Activated CD4-positive, alpha-beta T cell treated with anti-CD3 and anti-CD28 coated beads, Interleukin-2, Interleukin-6, amounts not matched to agents 100 ng/mL and 50 ng/mL, durations not matched to agents 16 hours and 8 hours (primary cell): ENCODE measurements at regions not wholly inside any gene's neighbourhood (a gene's known extent, or its start where the extent isn't known, plus 50 kb on each side); places are given as distances from the start of the nearest gene placed in this dataset.

Source experiments
- DNase-seq: peaks from one replicate; pipeline ENCODE4 v3.0.0-alpha.2; 2020

DNA sequence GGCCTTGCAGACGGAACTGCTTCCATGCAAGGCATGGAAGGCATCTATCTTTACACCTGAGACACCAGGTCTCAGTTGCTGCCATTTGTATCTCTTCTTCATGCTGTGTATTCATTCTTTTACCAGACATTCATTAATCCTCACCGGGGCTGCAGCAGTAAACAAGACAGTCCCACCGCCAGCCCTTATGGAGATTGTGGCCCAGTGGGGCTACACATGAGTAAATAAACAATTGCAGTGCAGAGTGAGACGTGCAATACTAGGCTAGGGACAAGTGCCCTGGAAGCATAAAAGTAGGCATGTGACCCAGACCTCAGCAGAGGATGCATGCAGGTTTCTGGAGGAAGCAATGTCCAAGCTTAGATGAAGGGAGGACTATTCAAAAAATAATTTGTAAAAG is 497.6 kb upstream of the KLHL29 start:
- no peak for DNase-seq

DNA sequence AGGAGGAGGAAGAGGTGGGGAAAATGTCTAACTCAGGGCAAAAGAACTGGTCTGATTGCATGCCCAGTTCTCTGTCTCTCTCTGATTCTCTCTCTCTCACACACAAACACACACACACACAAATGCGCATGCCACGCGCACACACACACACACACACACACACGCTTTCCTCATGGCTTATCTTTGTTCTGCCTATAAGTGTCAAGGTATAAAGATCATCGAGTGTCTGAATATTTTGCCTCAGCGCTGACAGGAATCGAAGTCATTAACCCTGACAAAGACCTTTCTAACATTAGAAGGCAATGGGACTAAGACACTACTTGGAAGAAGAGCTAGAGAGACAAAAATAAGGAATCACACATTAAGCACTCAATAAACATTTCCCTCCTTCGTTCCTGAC is 497.1 kb upstream of the KLHL29 start:
- DNase-seq, result no peak

DNA sequence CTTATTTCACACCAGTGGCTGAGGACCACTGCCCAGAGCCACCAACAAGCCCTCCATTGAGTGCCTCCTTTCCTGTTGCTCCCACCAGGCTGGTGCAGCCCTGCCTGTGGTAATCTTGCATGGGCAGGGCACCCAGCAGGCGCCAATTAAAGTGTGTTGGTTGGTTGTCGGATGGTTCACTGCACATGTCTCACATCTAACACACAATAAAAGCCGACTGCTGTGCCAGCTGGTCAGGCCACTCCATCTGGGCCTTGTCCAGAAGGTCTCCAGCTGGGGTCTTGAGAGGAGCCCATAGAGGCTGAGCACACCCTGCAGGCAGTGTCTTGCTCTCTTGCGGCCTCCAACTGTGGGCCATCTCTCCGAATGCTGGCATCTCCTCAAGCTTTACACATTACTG is 494.8 kb upstream of the KLHL29 start:
- DNase-seq, result no peak

DNA sequence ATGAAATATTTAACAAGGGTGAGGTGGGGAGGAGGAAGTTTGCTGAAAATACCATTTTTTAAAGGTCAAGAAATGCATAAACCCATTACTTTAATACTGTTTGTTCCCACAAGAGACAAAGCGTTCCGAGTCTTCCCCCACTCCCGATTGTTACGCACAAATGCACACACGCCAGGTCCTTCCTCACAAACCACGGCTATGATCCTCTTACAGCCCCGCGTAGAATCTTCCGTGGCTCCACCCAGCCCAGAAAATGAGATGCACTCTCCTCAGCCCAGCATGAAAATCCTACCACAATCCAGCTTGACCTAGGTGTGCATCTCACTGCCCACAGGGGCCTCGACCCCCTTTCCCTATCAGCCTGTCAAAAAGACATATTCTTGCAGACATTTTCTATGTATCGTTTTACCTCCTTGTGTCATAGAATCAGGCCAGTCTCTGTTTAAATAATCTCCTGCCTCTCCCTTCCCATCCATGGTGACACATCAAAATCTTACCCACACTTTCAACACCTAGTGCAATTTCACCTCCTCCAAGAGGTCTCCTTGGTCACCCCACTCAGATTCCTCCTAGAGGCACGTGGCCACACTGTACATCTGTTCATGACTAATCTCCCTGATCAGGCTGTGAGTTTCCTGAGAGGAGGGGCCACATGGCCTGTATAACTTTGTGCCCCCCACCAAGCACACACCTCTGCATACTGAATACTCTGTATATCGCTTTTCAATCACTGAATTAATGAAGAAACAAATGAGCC is 491.0 kb upstream of the KLHL29 start:
- DNase-seq, result no peak

DNA sequence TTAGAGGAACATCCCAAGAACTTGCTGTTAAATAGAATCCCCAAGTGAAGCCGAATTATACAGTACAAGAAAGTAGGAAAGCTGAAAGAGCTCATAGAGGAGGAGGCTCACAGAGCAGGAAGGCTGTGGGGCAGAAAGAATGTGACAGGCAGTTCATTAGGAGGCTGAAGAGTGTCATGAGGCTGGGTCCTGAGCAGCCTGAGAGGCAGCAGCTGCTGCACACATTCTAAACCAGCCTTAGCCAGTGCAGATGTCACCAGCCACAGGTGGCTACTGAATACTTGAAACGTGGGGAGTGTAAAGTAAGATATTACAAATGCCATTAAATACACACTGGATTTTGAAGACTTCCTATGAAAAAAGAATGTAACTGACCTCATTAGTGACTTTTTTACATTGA is 490.2 kb upstream of the KLHL29 start:
- DNase-seq, result no peak

DNA sequence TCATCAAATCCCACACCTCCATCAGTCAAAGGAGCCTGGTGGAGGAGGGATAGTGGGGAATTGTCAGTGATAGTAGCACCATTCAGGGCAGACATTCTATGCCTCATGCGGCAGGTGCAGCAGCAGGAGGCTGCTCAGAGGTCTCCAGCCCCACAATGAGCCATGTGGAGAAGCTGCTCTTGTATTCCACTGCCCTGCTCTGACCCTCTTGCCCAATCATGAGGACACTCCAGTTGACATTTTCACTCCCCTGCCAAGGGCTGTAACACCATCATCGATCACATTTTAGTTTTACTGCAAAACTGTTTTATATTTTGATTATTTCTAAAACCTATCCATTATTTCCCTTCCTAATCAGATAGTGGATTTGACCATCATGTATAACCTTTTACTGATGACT is 487.6 kb upstream of the KLHL29 start:
- no peak for DNase-seq

DNA sequence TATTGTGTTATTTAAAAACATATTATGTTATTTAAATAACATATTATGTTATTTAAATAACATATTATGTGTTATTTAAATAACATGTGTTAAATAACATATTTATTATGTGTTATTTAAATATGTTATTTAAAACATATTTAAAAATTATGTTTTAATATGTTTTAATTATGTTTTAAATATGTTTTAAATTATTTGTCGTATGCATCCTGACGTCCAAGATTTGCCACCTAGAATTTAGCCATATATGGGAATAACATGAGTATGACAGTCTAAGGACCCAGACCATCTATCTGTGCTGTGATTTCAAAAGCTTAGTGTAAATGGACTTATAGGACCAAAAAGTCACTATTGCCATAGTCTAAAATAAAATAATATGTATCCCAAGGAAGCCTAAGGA is 484.3 kb upstream of the KLHL29 start:
- no peak for DNase-seq

DNA sequence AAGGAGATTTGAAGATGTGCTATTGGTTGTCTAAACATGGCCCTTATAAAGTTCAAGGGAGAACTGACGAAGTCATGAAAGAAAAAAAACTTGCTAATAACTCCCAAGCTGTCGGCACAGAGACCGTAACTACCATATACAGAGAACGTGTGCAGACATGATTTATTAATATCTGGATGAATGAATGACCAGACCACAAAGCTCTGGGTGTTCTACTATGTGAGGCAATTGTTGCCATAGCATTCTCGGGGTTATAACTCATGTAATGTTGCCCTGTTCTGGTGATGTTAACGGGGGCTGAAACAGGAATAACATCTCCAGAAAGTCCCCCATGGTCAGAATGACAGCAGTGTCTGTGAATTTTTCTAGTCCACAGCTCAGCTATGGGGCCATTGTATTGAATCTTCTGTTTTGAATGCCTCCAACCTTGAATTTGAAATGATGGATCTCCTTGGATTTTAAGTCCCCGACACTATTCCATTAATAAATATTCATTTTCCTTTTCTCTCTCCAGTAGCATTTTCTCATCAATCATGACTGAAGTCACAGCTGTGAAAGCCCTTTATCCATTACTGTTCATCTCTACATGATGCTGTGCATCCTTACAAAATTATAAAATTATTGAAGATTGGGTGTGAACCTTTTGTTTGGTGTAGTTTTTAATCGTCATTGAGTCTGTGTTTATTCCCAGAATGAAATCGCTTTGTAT is 483.4 kb upstream of the KLHL29 start:
- DNase-seq, result no peak

DNA sequence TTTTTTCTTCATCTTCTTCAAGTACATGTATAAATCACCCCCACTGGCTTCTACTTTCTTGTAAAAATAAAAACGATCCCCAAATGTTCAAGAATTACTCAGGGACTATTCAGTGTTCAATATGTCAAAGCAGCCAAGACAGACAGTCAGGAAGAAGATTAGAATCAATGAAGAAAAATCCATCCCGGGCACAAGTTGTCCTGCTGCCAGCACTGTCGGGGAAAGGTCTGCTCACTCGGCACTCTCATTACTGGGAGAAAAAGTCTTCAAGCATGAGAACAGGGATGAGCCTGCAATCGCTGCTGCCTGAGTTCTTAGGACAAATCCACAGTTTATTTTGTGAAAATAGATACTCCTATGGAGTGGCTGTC is 482.8 kb upstream of the KLHL29 start:
- DNase-seq, result no peak

DNA sequence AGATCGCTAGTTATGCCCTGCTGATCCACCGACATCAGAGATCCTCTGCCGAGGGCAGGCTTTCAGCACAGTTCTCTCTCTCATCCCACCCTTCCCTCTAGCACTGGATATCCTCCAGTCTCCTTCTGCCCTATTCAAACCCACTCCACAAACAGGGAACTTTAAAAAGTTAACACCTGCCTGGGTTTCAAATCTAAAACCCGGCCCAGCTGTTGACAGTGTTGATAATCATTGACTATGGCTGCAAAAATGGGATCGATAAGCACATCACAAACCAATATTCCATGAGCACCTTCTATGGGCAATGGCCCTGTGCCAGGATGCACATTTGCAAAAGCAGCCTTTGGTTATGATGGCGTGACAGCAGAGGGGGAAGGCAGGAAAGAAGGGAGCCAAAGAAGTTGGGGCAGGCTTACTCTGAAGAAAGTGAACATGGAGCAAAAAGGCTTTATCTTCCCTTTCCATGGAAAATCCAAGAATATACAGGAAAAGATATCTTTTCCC is 482.3 kb upstream of the KLHL29 start:
- DNase-seq, result no peak

DNA sequence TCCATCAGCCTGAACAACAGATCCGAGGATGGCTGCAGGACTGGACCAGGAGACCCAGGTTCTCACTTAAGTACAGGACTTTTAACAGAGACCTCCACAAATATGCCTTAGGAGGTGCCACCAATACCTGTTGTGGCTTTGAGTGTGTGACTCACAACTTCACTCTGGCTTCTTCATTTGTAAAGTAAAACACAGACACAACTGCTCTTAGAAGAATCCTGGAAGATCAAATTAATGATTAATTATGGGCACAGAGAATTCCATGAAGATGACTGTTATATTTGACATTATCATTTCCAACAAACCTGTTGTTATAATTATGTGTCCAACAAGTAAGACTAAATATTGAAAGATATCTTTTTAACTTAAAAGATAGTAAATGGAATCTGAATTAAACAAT is 481.4 kb upstream of the KLHL29 start:
- no peak for DNase-seq

DNA sequence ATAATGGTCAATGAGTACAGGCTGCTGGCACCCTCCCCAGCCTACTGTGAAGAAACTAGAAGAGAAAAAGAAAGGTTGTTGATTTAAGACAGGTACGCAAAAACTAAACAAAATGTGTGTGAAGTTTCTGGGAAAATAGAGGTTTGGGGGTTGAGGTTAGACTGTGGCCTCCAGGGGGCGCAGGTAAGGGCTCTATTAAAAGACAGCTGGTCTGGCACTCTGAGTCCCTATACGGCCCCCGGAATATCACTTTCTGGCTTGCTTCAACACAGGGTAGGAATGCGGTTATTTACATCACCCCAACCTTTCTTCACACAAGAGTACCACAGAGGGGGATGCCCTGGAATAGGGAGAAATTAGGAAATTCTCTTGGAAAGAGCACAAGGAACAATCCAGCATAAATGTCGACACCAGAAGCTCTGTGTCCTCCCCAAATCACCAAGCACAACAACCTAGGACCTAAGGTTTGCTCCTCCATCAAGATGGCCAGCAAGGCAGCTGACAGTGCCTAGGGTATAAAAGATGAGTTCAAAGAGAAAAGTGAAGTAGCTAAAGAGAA is 480.8 kb upstream of the KLHL29 start:
- peak; percentile 15 for DNase-seq

DNA sequence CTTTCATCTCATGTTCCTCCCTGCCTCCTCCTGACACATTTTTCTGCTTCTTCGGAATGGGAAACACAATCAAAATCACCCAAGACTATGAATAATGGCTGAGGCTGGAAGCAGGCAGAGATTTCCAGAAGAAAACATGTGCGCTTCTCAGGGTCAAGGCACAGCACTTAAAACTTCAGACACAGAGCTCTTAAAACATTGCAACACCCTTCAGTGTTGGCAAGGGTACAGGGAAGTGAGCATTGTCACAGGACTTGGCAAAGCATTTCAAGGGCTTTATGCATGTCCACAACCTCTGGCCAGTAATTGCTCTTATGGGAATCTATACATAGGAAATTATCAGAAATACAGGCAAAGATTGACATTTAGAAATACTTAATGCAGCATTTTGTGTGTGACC is 477.6 kb upstream of the KLHL29 start:
- no peak for DNase-seq

DNA sequence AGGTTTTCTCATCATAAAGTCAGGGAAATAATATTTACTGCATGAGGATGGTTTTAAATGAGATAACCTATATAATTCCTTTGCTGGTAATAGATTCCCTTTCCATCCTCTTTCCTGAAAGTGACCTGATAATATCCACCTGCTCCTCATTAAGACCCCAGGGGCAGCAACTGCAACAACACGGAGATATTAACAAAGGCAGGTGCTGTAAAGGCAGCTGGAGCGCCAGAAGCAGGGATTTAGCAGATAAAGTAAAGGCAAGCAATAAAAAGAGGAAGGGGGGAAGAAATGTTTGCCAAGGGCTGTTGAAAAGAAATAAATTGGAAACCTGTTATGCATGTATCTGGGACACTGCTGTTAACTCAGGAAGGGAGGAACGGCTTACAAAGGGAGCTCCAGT is 472.6 kb upstream of the KLHL29 start:
- no peak for DNase-seq

DNA sequence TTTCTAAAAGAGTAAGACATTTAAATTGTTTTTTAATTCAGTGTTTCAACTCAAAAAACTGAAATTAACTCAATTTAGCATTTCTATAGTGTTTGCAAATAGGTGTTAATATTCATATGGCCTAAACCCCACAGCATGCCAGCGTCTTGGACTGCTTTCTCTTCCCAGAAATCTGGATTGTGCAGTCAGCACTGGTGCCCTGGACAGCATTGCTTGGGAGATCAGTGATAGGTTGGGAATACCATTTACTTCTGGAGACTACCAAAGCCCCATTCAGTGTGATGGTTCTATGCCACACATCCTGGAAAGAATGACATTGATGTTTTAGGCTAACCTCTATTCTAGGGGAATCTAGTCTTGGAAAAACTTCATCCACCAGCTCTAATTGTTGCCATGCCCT is 455.0 kb upstream of the KLHL29 start:
- DNase-seq, result no peak

DNA sequence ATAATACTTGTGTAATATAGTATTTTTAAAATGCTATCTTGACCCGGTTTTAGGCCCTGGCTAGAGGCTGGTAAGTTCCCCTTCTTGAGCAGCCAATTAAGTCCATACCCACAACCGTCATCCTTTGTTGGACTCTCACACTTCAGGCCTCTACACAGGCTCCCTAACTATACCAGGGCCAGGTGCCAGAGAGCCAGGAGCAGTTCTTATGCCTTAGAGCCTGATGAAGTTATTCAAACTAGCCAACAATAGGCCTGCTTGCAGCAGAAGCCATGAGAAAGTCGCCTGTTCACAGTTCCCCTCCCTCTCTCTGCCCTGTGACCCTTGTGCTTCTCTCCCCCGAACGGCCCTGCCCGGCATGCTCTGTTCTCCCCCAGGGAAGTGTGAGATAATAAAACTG is 454.2 kb upstream of the KLHL29 start:
- no peak for DNase-seq

DNA sequence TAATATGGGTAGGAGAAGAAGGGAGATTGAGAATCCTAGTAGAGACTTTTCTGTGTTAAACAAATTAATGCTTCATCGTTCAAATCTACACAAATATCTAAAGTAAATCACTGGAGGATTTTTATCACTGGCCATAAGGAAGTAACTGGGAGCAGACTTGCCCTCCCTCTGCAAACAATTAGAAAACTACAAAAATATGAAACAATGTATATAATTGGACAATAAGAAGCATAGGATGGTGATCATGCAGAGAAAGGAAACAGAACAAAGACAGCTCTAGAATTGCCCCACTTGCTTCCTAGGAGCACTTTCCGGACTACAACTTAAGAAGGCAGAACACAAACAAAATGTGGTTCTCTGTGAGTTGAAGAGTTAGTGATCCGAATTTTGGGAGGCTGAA is 452.7 kb upstream of the KLHL29 start:
- DNase-seq, result no peak

DNA sequence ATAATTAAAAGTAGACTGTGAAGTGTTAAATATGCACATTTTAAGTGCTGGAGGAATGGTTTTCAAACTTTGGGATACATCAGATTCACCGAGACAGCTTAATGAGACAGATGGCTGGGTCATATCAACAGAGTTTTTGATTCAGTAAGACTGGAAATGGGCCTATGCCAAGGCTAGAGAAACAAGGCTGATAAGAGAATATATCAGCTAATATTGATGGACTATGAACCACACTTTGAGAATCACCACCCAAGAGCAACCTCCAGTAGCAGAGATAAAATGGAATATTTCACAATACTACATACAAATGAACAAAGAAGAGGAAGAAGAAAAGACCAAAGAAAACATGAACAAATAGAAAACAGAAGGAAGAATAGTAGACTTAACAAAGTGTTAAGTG is 450.2 kb upstream of the KLHL29 start:
- no peak for DNase-seq

DNA sequence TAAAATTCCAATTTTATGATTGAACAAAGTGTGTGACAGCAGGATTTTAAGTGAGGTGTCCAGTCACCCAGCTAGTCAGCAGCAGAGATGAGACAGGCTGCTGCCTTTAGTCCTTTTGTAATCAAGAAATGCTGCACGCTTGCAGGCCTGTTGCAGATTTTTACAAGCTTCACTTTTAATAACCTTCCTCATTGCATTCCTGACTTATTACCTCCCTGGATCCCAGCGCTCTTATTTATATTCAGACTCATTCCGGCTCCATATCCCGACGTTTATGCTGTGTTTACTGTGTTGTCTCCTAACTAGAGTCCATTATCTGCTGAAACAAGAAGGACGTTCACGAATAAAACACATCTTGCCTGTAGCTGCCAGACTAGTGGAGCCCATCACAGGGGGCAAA is 442.5 kb upstream of the KLHL29 start:
- no peak for DNase-seq

DNA sequence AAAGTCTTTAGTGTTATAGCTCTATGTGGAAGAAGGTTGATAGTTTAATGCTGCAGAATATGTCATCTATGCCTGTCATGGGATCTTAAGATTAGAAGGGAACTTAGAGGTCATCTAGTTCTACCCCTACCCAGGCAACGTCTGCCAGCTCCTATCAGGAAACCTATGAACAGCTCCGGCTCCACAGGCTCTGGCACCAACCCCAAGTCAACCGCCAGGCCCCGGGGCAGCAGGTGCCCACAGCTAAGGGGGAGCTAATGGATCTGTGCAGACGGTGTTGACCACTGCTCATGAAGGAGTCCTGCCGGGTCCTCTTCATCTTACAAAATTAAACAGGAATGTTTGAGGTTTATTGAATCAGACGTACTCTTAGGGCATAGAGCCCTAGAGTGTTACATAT is 440.8 kb upstream of the KLHL29 start:
- DNase-seq, result no peak

DNA sequence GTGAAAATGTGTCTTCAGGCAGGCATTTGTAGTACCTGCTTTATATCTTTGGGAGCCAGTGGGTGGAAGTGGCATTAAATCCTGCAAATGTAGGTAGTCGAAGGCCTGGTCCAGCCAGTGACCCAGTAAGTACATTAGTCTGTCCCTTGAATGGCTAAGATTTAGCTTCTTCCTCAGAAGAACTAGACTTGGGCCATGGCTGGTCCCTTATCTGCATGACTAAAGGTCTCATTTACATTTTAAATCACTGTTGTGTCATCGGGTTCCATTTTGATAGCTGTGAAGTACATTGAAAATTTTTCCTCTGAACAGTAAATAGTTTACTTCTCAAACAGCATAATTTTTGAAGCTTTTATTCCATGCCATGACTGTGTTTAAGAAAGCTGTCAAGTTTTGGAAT is 438.4 kb upstream of the KLHL29 start:
- DNase-seq, result no peak

DNA sequence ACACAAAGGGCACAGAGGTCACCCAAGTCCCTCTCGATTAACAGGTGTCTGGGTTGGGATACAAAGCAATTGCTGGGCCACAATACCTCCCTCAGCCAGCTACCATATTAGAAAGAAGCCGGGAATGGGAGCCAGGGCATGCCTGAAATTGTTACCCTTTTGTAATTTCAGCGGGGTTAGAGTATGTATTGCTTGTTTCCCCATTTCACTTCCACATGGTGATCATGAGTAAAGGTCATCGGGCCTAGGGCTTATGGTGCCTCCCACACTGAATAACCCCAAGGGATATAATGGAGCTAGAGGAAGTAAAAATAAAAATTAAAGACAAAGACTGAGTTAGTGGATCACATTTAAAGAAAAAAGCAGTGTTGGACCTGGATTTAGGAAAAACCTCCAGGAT is 437.2 kb upstream of the KLHL29 start:
- no peak for DNase-seq

DNA sequence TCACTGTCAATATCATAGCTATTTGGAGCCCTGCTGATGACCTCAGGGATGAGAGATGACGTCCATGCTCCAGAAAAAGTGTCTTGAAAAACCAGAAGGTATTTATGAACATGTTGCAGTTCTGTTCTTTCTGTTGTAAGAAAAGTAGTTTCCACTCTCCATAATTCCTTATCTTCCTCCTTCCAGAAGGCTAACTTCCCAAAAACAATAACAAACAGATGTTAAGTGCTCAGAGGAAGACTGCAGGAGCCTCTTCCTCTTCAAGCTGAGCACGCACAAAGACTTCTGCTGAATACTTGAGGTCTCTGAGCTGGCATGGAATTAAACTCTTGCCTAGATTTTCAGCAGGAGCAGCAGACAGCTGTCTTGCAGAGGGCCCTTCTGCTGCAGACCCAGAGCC is 434.5 kb upstream of the KLHL29 start:
- no peak for DNase-seq

DNA sequence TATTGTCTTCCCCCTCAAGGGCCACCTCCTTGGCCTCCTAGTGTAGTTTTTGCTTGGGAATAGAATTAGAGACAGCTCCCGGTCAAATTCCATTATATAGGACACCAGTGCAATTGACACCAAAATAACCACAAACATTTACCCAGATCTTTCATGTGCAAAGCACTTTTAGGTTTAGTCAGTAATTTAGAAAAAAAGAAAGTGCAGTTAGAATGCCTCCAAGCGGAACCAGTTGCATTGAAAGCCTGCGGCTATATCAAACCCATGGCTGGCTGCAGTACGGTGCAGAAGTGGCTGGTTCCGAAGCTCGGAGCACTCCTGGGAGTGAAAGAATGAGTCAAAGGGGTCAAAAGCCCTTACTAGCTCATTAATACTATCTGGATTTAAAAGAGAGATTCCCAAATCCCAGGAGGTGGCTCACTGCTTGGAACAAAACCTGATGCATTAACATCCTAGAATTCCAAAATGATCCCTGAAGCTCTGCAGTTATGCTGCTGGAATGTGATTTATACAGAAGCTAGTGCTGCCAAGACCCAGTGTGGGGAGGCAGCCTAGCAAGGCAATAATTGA is 432.2 kb upstream of the KLHL29 start:
- DNase-seq, result no peak
